Keratinocyte (primary cell): ENCODE measurements at regions not wholly inside any gene's neighbourhood (a gene's known extent, or its start where the extent isn't known, plus 50 kb on each side); places are given as distances from the start of the nearest gene placed in this dataset.

Source experiments
- DNase-seq: peaks from one replicate; pipeline ENCODE4 v3.0.0-alpha.2; 2011; ENCODE audit warnings: low read depth, missing footprints, low spot score
- FAIRE-seq: peaks from 2 replicates; lab custom pipeline; 2011; peaks lifted over from hg19 to GRCh38; lab: Jason Lieb, UNC
- H2AFZ ChIP-seq: 2 replicates; pipeline ENCODE4 v1.6.0; 2012; ENCODE audit warnings: low read length, control low read depth, inconsistent platforms; ENCODE audit not compliant: control insufficient read depth
- H3K27ac ChIP-seq: 2 replicates; pipeline ENCODE4 v1.5.1; 2011; ENCODE audit warnings: low read length; ENCODE audit not compliant: control insufficient read depth, insufficient read depth
- H3K27me3 ChIP-seq: 3 replicates; pipeline ENCODE4 v1.6.0; 2011; ENCODE audit warnings: low read length; ENCODE audit not compliant: control insufficient read depth, insufficient read depth; ENCODE audit errors: extremely low read depth
- H3K36me3 ChIP-seq, 2 experiments: 2 replicates in 1 of 2; 3 replicates in 1 of 2; pipeline ENCODE4 v1.5.1; 2011; ENCODE audit warnings: low read length in 2 of 2, mild to moderate bottlenecking in 1 of 2; ENCODE audit not compliant: control insufficient read depth in 2 of 2, insufficient read depth in 2 of 2; ENCODE audit errors: extremely low read depth in 1 of 2
- H3K4me1 ChIP-seq: 3 replicates; pipeline ENCODE4 v1.5.1; 2011; ENCODE audit warnings: low read length; ENCODE audit not compliant: control insufficient read depth, insufficient read depth; ENCODE audit errors: extremely low read depth
- H3K4me2 ChIP-seq: 3 replicates; pipeline ENCODE4 v1.6.0; 2011; ENCODE audit warnings: low read depth, low read length; ENCODE audit not compliant: control insufficient read depth, insufficient read depth; ENCODE audit errors: extremely low read depth
- H3K4me3 ChIP-seq, 3 experiments: fragments of 200-600 bp in 1 of 3; sonication (generic) in 1 of 3; 2 replicates in 2 of 3; 3 replicates in 1 of 3; pipeline ENCODE4 v1.5.1; 2011 to 2016; ENCODE audit warnings: low read length in 3 of 3, mild to moderate bottlenecking in 3 of 3, control low read depth in 2 of 3, inconsistent platforms in 1 of 3, low read depth in 1 of 3, mixed read lengths in 1 of 3, mixed run types in 1 of 3, moderate library complexity in 1 of 3; ENCODE audit not compliant: control insufficient read depth in 2 of 3, insufficient read depth in 2 of 3; ENCODE audit errors: extremely low read depth in 1 of 3
- H3K79me2 ChIP-seq: 2 replicates; pipeline ENCODE4 v1.6.0; 2012; ENCODE audit warnings: low read length; ENCODE audit not compliant: control insufficient read depth, insufficient read depth
- H3K9ac ChIP-seq: 3 replicates; pipeline ENCODE4 v1.6.0; 2011; ENCODE audit warnings: low read length; ENCODE audit not compliant: control insufficient read depth, insufficient read depth; ENCODE audit errors: extremely low read depth
- H3K9me1 ChIP-seq: 3 replicates; pipeline ENCODE4 v1.6.0; 2011; ENCODE audit warnings: low read length; ENCODE audit not compliant: control insufficient read depth, insufficient read depth; ENCODE audit errors: extremely low read depth
- H3K9me3 ChIP-seq: 2 replicates; pipeline ENCODE4 v1.5.1; 2012; ENCODE audit warnings: low read depth, low read length; ENCODE audit not compliant: control insufficient read depth
- H4K20me1 ChIP-seq: 3 replicates; pipeline ENCODE4 v1.6.0; 2011; ENCODE audit warnings: low read length; ENCODE audit not compliant: control insufficient read depth, insufficient read depth; ENCODE audit errors: extremely low read depth
- CTCF ChIP-seq, 3 experiments: IDR thresholded peaks in 1 of 3; conservative IDR thresholded peaks in 1 of 3; optimal IDR thresholded peaks in 1 of 3; 2 replicates in 2 of 3; 3 replicates in 1 of 3; pipeline versions ENCODE3 to v1.5.1; 2011; ENCODE audit warnings: low read length in 3 of 3, mild to moderate bottlenecking in 3 of 3, moderate library complexity in 2 of 3, control low read depth in 1 of 3, inconsistent platforms in 1 of 3; ENCODE audit not compliant: insufficient read depth in 2 of 3; ENCODE audit errors: extremely low read depth in 1 of 3
- EZH2 ChIP-seq: IDR thresholded peaks from one replicate; pipeline ENCODE4 v1.6.1; 2012; ENCODE audit warnings: inconsistent platforms, mild to moderate bottlenecking, low read length, moderate library complexity
- dilution Hi-C: fragments of 300-500 bp; cut with MboI; formaldehyde crosslinking; loops from one replicate; pipeline ENCODE4 v1.7.0; 2020; ENCODE audit warnings: low sequenced_read_pairs; ENCODE audit not compliant: extremely low pct_ligation_motif_present

DNA sequence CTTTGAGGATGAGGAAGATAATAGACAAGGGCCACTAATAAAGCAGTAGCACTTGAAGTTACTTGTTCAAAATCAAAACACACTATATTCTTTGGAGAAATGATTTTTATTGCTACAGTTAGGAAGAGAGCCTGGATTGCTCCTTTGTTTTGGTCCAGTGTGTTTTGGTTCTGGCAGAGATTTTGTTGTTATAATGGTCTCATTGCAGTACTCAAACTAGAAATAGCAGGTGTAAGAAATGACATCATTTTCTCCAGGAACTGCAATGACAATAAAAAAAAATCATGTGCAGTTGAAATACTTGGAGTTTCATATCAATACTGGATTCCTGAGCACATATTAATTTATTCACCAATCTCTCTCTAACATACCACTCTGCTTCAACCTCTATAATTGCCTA lies 490.3 kb downstream of the CCDC85A start:
- Histone ChIP-seq H3K9ac (no peak overlapping the region), H3K4me1 (no peaks in the 10 kb centered on the region), H3K79me2 (no peaks in the 10 kb centered on the region), H3K4me2 (no peak overlapping the region), H2AFZ (no peak overlapping the region), H4K20me1 (no peaks in the 10 kb centered on the region), H3K36me3 (no peaks in the 10 kb centered on the region), H3K9me1 (no peaks in the 10 kb centered on the region), H3K27me3 (no peaks in the 10 kb centered on the region), H3K27ac (no peak overlapping the region), H3K4me3 (no peak overlapping the region), H3K9me3 (peaks cover 12% of the 10 kb centered on the region)
- TF ChIP-seq EZH2: no peak
- no peak for TF ChIP-seq CTCF (optimal IDR thresholded peaks at IDR 0.05 in 1 of 3, IDR thresholded peaks at IDR 0.05 in 1 of 3, conservative IDR thresholded peaks at IDR 0.05 in 1 of 3; ENCODE audit: extremely low read depth in 1 of 3, insufficient read depth in 2 of 3, low read length in 3 of 3)
- dilution Hi-C loops: no loop called here
- FAIRE-seq (no peak), DNase-seq (no peak)

GRCh38 chr2:56676966-56677365 lies 493.2 kb downstream of the CCDC85A start:
- Histone ChIP-seq H3K9me1 (no peaks in the 10 kb centered on the region), H3K79me2 (no peaks in the 10 kb centered on the region), H3K27ac (no peak overlapping the region), H4K20me1 (no peaks in the 10 kb centered on the region), H3K36me3 (no peaks in the 10 kb centered on the region), H3K4me3 (no peak overlapping the region), H3K9me3 (peaks cover 12% of the 10 kb centered on the region), H3K4me2 (no peak overlapping the region), H3K9ac (no peak overlapping the region), H3K27me3 (no peaks in the 10 kb centered on the region), H2AFZ (no peak overlapping the region), H3K4me1 (peaks cover 17% of the 10 kb centered on the region)
- no peak for DNase-seq
- FAIRE-seq: no peak
- dilution Hi-C loops: no loop called here
- TF ChIP-seq CTCF (optimal IDR thresholded peaks at IDR 0.05 in 1 of 3, IDR thresholded peaks at IDR 0.05 in 1 of 3, conservative IDR thresholded peaks at IDR 0.05 in 1 of 3; ENCODE audit: extremely low read depth in 1 of 3, insufficient read depth in 2 of 3, low read length in 3 of 3) (no peak), EZH2 (no peak)
